ENCODE measurements at regions not wholly inside any gene's neighbourhood (a gene's known extent, or its start where the extent isn't known, plus 50 kb on each side); places are given as distances from the start of the nearest gene placed in this dataset.

DNA sequence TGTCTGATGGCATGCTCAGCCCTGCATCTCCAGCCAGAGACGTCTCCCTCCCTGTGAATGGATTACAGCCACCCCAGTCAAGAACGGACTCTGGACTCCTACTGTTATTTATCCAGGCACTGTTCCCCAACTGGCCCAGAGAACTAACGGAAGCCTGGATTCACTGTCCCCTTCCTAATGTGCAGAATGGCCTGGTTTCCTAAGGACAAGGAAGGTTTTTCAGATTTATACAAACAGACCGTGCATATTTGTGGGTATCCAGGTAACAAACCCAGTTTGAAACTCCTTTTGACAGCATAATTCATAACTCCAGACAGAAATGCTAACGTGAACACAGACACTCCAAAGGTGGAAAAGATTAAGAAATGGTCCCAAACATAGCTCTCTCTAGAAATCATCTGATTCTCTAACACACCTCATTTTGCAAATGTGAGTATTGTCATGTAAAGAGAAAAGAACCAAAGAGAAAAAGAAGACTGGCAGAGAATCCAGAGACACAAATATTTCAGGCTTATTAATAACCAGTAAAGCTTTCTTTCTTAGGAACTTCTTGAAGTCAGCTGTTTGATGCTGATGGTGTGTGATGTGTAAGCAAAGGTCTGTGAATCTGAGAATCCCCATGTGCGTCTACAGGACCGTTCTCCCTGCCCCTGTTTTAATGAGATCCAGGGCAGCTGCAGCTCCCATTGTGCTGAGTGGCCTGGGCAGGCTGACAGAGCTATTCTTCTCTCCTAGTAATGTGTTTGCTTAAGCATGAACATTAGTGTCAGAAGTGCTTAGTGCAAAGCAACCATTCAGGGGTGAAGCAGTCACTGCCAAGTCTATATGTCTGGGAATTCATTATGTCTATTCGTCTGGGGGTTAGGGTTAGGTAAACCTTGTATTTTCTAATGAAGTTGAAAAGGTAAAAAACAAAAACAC lies 86.8 kb upstream of the HIF1A start (continued):
- TF ChIP-seq ZNF274 (IDR thresholded peaks at IDR 0.05; ENCODE audit: low read depth, low read length) = no peak
- TF ChIP-seq EZH2 (IDR thresholded peaks at IDR 0.05) = no peak
- TF ChIP-seq ELF1 (IDR thresholded peaks at IDR 0.05; ENCODE audit: borderline replicate concordance, low read depth) = no peak
- no peak for TF ChIP-seq CEBPB (IDR thresholded peaks at IDR 0.05; ENCODE audit: low read depth)
- no peak for TF ChIP-seq SRF (IDR thresholded peaks at IDR 0.05; ENCODE audit: low read depth)
- no peak for TF ChIP-seq SIN3A (IDR thresholded peaks at IDR 0.05; ENCODE audit: low read depth)

DNA sequence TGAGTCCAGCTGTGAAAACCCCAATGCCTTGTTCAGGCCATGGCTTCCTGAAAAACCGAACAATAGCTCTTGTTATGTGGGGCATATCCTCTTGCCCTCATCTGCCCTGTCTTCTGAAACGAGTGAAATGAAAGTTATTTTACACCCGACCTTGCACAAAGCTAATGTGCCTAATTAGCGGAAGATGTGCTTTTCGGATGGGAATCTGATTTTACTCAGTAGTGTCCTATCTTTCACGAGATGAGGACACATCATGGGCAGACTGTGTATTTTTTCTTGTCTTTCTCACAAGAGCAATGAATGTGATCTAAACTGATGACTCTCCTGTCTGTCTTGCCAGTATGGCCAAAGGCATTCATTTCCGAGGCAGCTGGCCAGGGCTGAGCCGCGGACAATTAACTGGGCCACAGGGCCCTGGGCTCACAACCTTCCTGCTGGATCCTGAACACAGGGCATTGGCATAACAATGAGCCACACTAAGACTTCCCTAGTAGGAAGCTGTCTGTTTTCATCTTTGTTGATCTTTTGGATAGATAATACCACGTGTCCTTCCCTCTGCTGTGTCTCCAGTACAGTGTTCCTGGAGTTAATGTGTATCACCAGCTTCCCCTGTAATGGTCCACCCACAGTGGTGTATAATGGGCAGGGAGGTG lies 86.0 kb upstream of the HIF1A start:
- ChIA-PET POLR2A (no interaction called here), RAD21 (ENCODE audit: low non-redundant PET in 1 of 2, low total read pairs in 2 of 2, uncharacterized antibody in 2 of 2, unreplicated experiment in 2 of 2) (no interaction called here), CTCF (no interaction called here)
- Histone ChIP-seq H3K79me2 (ENCODE audit: insufficient read depth, low read length) (no peaks in the 10 kb centered on the region), H3K4me2 (ENCODE audit: low read length) (no peak overlapping the region), H3K9me3 (ENCODE audit: control insufficient read depth in 1 of 2, insufficient read depth in 1 of 2, low read depth in 1 of 2, low read length in 2 of 2) (no peaks in the 10 kb centered on the region), H3K9ac (ENCODE audit: low read length) (no peak overlapping the region), H3K27me3 (ENCODE audit: insufficient read depth, low read length) (no peaks in the 10 kb centered on the region), H4K20me1 (ENCODE audit: insufficient read depth) (no peaks in the 10 kb centered on the region), H3K27ac (ENCODE audit: low read depth, low read length) (no peak overlapping the region), H3K9me2 (ENCODE audit: insufficient read depth) (no peaks in the 10 kb centered on the region), H3K36me3 (ENCODE audit: control insufficient read depth in 1 of 2, insufficient read depth in 2 of 2, low read length in 2 of 2) (no peaks in the 10 kb centered on the region), H3K4me1 (ENCODE audit: control insufficient read depth in 1 of 2, insufficient read depth in 2 of 2, low read length in 2 of 2) (no peaks in the 10 kb centered on the region), H2AFZ (ENCODE audit: low read depth, low read length, poor library complexity, severe bottlenecking) (no peak overlapping the region), H3K4me3 (replicated peaks in 1 of 2; ENCODE audit: low read depth in 1 of 2, low read length in 2 of 2) (no peak overlapping the region)
- DNase-seq (ENCODE audit: low read depth, low spot score) = no peak
- ATAC-seq = no peak
- TF ChIP-seq SP1 (IDR thresholded peaks at IDR 0.05; ENCODE audit: low read depth) (no peak), FOSL1 (IDR thresholded peaks at IDR 0.05; ENCODE audit: low read depth) (no peak), ELF1 (IDR thresholded peaks at IDR 0.05; ENCODE audit: borderline replicate concordance, low read depth) (no peak), YY1 (IDR thresholded peaks at IDR 0.05; ENCODE audit: extremely low read depth, insufficient replicate concordance, low read depth, low read length) (no peak), ZFX (IDR thresholded peaks at IDR 0.05) (no peak), CEBPB (IDR thresholded peaks at IDR 0.05; ENCODE audit: low read depth) (no peak)
- TF ChIP-seq, protein P1, sequence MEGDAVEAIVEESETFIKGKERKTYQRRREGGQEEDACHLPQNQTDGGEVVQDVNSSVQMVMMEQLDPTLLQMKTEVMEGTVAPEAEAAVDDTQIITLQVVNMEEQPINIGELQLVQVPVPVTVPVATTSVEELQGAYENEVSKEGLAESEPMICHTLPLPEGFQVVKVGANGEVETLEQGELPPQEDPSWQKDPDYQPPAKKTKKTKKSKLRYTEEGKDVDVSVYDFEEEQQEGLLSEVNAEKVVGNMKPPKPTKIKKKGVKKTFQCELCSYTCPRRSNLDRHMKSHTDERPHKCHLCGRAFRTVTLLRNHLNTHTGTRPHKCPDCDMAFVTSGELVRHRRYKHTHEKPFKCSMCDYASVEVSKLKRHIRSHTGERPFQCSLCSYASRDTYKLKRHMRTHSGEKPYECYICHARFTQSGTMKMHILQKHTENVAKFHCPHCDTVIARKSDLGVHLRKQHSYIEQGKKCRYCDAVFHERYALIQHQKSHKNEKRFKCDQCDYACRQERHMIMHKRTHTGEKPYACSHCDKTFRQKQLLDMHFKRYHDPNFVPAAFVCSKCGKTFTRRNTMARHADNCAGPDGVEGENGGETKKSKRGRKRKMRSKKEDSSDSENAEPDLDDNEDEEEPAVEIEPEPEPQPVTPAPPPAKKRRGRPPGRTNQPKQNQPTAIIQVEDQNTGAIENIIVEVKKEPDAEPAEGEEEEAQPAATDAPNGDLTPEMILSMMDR (IDR thresholded peaks at IDR 0.05 in 2 of 3, conservative IDR thresholded peaks at IDR 0.05 in 1 of 3; ENCODE audit: borderline replicate concordance in 1 of 3, insufficient read depth in 1 of 3, low read depth in 2 of 3, low read length in 2 of 3) = no peak
- TF ChIP-seq, protein P2, sequence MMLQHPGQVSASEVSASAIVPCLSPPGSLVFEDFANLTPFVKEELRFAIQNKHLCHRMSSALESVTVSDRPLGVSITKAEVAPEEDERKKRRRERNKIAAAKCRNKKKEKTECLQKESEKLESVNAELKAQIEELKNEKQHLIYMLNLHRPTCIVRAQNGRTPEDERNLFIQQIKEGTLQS (IDR thresholded peaks at IDR 0.05) = no peak
- intact Hi-C loops (cut with micrococcal nuclease) = no loop called here
- BruUV-seq (replicated peaks) = no TSS peak
